HUDEP-2 (cell line): ENCODE measurements at regions not wholly inside any gene's neighbourhood (a gene's known extent, or its start where the extent isn't known, plus 50 kb on each side); places are given as distances from the start of the nearest gene placed in this dataset.

Source experiments
- DNase-seq, 76 experiments: peaks; one replicate each; lab custom pipeline; 2025; ENCODE audit not compliant: unreplicated experiment in 76 of 76; lab: John Stamatoyannopoulos, UW

DNA sequence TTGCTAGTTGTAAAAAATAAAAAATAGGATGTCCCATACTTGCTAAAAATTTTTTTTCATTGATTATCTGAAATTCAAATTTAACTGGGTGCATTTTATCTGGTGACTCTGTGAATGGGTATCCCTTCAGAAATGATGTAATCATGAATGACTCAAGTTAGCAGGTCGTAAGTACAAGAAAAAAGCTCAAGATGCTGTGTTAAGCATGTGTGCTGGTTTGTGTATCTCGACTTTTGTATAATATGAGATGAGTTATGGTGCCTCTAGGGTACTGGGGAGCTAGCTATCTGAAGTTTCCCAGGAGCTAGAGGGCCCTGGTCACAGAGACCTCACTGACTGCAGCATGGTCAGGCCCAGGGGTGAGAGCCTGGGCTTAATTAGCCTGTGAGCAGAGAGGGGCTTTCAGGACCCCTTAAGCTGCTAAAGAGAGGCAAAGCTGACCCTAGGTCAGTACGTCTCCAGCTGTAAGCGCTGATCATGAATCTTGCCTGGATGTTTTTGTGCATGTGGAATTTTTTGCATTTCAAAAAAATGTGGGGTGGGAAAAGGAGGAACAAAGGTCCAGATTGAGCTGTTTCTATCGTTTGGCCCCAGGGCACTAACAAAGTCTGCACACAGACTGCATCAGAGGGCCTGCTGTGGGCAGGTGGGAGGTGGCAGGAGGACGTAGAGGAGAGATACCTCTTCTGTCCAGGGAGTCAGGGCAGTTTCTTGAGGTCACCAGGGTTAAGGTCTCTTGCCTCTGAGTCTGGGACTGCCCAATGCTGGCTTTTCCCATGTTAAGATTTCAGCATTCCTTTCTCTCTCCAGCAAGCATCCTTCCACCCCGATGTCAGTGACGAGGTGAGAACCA lies 233.2 kb upstream of the TPM1 start:
- no peak for DNase-seq

DNA sequence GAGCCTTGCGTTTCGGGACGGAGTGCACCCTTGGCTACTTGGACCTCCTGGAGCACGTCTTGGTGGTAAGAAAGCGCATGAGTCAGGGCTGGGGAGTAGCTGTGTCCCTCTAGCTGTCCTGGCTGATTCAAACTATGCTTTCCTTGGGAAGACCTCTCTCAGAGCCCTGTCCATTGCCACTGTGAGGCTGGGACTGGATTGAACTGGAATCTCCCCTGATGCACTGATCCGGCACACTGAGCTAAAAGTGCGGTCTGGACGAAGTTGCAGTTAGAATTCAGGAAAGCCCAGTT lies 232.6 kb upstream of the TPM1 start:
- no peak for DNase-seq

DNA sequence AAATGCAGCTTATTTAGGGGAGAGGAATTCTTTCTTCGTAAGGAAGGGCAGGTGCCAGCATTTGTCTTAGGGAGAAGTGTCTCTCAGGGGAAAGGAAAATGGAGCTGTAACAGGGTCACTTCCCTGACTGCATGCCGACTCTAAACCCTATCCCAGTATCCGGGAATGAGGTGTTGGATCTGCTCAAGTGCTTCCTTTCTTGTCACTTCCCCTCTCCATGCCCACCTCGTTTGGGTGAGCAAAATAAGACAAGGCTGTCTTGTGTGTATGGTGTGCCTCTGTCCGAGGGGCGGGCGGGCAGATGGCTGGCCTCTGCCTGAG lies 230.1 kb upstream of the TPM1 start:
- no peak for DNase-seq

DNA sequence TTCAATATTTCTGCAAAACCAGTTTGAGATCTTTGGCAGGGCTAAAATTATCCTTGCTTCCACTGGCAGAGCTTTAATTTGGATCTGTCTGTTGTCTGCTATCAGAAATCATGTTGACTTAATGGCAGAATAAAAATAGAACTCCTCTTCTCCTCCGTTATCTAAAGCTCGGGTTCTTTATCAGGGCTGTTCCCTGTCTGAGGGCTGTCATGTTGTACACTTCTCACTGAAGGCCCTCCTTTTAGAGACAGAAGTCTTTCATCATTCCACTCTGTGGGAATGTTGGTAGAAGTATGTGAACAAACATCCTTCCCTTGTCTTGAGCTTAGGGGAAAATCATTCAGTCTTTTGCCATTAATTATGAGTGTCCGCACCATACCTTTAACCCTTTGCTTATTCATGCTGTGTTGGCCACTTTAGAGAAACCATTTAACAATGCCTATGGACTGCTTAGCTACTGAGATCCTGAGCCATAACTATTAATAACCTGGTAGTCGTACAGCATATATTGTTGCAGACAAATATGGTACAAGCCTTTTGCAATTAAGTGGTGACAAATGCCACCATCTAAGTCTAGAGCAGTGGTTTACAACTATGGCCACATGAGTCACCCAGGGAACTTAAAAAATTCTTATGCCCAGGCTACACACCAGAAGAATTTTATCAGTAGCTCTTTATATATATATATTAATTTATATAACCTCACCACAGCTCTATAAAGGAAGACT lies 226.0 kb upstream of the TPM1 start:
- DNase-seq, result peak in 1 of 76 experiments; percentile 9

DNA sequence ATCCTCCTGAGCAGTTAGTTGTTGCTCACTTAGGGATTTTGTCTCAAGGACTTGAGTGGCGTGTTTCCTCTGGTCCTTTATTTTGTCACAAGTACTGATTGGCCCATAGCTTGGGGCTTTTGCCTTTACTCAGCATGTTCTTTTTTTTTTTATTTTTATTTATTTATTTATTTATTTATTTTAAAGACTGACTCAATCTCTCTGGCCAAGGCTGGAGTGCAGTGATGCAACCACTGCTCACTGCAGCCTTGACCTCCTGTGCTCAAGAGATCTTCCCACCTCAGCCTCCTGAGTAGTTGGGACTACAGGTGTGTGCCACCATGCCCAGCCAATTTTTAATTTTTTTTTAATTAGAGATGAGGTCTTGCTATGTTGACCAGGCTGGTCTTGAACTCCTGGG lies 223.9 kb upstream of the TPM1 start:
- no peak for DNase-seq

DNA sequence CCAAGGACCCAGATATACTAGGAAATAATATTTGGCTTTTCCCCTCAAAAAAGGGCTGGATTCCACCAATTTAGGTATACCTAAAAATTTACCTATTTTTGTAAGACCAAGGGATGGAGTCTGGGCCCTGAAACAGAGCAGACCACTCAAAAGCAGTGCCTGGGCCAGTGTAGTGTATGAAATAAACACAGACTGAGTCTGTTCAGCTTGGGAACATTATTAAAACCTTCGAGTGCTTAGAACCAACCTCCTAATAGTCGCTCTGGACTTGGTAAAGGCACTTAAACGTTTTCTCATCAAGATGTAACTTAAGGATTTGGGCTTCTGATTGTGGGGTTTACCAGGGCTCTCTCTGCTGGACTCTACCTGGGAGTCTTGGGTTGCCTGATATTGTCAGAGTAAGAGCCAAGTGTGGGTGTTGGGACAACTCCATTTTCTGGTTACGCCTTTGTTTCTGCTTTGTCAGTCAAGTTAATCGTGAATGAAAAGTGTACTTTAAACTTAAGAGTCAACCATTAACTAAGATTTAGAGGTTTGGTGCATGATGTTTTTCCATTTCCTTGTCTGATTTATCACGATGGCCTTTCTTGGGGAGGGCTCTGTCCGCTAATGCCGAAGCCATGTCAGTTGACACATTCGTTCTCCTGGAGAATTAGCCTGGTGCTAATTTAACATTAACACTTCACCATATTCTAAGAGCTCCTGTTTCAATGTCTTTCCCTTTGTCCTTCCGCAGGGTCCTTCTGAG lies 221.0 kb upstream of the TPM1 start:
- DNase-seq, result no peak

DNA sequence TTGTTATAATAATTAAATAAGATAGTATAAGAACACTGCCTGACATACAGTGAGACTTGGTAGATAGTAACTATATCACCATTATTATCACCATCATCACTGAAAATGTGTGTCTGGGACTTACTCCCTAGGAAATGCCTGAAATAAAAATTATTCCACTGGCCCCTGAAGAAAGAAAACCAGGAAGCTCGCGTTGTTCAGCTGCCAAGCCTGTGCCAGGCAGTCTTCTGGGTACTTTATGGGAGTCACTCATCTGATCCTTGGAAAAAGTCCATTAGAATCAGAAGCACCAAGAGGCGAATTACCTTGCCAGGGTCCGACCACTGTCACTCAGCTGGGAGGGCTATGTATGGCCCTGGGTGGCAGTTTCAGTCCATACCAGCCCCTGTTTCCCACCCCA lies 220.3 kb upstream of the TPM1 start:
- DNase-seq, result no peak

DNA sequence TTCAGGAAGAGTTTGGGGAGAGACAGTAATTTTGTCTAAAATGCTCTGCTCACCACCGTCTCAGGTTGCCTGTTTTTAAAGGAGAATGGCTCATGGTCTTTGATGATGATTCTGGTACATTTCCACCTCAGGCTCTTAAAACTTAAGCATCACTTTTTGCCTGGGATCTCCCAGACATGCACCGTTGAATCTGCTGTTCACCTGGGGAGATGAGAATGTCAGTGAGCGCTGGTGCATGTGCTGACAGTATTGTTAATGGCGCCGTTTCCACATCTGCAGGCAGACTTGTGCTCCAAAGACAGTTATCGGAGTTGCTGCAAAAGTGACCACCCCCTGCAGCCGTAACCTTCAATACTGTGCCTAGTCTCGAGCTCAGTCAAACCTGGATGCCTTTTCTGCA lies 219.0 kb upstream of the TPM1 start:
- DNase-seq, result no peak

DNA sequence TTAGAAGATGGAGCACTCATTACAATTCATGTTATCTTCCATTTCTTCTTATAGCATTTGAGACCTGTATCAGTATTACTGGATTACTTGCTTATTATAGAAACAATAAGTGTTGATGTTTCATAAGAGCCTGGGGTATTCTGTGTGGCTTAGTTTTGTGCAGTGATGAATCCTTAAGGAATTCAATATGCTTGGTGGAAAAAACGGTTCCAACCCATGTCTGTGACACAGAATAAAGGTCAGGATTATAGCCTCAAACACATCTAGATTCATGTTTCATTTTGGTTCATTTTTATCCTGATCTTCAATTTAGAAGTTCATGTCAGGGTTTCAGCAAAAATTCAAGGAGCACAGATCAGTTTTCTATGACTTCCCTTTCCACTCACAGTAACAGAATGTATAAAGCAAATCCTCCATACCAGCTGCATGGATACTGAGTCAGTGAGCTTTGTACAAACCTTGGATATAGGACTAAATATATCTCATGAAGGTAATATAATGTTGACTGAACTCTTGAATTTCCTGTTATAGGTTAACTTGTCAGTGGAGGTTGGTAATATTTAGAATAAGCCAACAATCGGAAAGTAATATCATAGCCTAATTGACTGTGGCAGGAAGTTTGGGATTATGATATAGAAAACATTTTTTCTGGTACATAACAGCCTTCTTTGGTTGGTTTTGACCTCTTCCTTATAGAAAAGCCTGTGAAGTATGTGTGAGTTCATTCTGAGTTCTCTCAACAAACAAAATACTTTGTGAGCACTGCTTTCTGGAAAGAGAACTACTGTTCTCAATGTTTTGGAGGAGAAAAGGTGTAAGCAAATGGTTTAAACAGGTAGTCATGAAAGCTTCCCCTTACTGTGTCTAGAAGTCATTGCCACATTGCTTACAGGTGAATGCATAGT lies 218.2 kb upstream of the TPM1 start:
- no peak for DNase-seq

DNA sequence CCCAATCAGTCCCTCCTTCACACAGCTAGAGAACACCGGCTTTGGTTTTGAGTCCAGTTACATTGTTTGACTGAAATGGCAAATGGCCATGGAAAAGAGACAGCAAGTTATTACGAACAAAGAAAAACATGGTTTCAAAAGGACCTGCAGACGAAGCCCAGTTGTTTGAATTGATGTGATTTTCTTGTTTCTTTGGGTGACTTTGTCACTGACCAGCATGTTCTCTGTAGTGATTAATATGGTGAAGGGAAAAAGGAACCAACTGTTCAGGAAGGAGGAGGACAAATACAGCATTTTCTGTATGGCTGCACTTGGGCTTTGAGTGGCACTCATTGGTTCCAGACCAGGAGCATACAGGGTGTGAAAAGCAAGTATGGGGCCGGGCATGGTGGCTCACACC lies 217.4 kb upstream of the TPM1 start:
- DNase-seq, result no peak

DNA sequence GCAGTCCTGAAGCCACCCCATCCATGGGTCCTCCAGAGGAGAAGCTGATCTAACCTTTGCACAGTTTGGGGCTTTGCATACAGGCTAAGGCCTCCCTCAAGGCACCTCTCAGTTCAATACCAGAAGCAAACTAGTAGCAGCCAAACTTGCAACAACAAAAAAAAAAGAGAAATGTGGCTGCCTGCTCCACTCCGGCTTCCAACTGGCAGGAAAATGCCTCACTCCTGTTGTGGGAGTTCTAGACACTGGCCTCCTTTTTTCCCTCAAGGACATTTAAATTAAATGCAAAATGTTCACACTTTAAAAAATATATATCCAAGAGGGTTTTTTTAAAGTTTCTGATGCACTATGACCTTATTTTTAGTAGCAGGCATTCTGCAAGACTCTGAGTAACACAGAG lies 216.0 kb upstream of the TPM1 start:
- DNase-seq, result no peak

DNA sequence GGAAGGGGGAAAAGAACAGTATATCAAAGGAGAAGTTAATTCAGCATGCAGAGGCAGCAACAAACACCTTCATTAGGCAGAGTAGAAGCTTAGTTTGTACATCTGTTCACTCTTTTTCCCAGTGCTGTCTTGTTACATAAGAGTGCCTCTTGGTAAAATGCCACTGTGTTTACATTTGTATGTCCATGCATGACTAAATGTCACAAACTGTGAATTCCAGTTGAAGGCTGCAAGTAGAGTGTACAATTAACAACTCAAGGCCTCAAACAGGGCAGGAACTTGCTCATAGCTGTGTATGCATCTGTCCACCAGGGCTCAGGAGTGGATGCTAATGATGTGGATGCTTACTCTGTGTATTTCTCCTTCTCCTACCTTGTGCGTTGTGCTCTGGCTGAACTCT lies 214.2 kb upstream of the TPM1 start:
- DNase-seq, result no peak

DNA sequence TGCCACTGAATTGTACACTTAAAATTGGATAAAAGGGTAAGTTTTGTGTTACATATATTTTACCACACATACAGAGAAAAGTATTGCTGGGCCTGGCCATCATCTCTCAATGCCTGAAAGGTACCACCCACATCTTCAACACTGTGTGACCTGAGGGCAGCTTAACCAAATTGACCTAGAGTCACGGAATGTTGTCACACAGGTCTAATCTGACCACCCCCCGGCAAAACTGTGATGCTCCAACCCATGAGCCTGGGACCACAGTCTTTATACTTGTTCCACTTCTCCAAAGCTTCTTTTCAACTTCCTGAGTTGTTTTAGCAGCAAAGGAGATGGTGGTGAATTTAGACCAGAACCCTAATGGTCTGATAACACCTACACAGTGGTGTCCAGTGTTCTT lies 210.3 kb upstream of the TPM1 start:
- DNase-seq, result no peak

DNA sequence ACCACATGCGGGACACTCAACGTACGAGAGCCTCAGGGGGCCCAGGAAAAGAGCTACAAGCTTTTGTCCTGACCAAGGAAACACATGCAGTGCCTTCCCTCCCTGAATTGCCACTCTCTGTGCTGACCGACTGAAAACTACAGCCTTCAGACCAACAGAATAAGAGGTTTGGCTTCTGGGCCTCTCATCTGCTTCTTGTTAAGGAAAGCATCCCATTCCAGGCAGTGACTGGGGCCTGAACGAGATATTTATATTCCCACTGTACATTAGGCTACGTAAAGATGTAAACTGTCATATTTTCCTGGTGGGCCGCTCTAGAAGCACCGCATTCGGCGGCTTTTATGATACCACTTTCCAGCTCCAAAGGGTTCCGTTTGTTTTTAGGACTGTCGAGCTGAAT lies 208.9 kb upstream of the TPM1 start:
- DNase-seq, result no peak

DNA sequence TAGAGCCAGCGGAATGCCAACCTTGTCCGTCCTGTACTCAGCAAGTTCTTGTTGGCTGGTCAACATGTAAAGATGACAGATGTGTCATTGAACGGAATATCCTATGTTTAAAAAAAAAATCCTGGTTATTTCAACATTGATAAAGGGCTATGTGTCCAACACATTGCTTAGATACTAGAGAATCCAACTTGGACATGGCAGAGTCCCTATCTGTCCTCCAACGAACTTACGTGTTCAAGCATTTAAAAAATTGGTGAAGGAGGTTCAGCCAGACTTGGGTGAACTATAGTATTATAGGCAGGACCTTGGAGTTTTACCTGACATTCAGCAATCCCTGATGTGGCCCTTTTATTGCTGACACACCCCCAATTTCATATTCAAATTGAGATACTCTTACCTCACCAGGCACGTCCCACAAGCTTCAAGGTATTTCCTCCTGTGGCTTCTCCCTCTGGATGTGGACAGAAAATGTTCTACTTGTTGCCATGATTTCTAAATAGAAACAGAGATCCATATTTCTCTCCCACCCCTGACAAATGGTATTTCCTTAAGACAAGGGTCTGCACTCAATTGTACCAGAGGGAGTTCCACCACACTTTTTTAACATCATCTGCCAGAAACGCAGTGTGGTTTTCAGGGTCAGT lies 207.7 kb upstream of the TPM1 start:
- no peak for DNase-seq

DNA sequence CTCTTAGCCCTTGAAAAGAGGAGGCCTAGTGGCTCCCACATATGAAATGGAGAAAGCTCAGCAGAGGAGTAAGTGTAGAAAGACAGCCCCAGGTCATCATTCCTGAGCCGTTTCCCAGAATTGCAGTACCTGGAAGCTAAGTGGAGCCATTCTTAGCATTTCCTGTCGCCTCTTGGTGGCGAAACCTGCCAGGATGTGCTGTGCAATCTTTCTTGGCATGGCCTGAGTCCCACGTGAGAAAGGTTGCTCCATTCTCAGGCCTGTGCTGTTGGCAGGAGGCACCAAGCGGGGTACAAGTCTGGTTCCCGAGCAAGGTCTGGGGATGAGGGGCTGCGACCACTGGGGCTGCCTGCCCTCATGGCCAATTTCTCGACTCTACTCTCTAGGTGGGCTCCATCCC lies 207.2 kb upstream of the TPM1 start:
- no peak for DNase-seq

DNA sequence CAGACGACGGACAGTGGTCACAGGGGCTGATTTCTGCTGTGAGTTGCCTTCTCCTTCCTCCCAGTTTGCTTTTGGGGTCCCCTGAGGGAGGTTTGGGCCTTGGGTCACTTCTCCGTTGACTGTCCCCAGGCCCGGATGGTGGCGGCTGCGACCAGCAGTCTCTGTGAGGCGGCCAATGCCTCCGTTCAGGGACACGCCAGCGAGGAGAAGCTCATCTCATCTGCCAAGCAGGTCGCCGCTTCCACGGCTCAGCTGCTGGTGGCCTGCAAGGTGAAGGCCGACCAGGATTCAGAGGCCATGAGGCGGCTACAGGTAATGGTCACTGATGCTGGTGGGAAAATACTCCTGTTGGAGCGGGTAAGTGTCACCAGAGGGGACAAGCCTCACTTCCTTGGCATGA lies 206.8 kb upstream of the TPM1 start:
- no peak for DNase-seq

DNA sequence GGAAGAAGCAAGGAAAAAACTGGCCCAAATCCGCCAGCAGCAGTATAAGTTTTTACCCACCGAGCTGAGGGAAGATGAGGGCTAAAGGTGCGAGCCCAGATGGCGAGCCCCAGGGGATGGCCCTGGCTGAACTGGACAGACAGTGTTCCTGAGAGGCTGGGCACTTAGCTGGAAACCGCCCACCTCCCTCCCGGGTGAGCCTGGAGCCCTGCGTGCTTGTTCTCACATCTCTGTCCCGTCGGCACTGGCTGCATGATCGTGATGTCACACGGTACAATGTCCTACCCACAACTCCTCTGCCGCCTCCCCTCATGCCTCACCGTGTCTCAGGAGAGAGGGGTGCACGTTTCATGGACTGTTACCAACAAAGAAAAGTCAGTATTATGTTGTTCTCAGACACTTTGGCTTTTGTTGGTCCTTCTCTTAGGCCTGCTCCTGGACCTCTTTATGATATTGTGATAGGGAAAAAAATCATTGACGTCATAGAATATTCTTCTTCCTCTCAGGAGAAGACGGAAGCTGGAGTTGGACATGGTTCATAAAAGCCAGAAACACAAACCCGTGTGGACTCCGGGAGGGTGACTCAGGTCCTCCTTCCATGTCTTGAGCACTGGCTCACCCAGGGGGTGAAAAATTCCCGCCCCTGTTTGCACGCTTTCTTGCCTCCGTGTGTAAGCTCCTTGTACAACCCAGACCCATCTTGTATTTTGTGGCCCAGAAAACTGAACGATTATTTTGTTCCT lies 201.8 kb upstream of the TPM1 start:
- DNase-seq, result no peak

DNA sequence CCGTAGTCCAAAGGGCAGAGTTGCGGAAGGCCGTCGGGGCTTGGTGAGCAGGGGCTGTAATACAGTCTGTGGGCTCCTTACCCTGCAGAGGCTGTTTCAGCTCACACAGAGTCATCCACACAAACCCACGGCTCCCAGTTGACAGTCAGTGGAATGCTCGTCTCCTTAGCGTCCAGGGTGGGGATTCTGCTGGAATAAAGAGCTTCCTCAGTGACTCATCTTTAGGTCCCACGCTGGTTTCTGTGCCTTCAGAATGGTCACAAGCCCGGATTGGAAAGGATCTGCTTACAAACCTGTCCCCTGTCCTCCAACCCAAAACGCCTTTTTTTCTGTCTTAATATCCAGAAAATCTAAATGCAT lies 201.3 kb upstream of the TPM1 start:
- DNase-seq, result no peak
